GM19240 (cell line): ENCODE measurements at regions not wholly inside any gene's neighbourhood (a gene's known extent, or its start where the extent isn't known, plus 50 kb on each side); places are given as distances from the start of the nearest gene placed in this dataset.
"Not testable (repeated sequence)": the region's sequence is repeated elsewhere in the genome, so short reads cannot be mapped to it uniquely, and the experiment has no call there.

Source experiments
- DNase-seq: peaks from one replicate; pipeline ENCODE4 v3.0.0; 2011; ENCODE audit warnings: low spot score; ENCODE audit not compliant: insufficient read length

DNA sequence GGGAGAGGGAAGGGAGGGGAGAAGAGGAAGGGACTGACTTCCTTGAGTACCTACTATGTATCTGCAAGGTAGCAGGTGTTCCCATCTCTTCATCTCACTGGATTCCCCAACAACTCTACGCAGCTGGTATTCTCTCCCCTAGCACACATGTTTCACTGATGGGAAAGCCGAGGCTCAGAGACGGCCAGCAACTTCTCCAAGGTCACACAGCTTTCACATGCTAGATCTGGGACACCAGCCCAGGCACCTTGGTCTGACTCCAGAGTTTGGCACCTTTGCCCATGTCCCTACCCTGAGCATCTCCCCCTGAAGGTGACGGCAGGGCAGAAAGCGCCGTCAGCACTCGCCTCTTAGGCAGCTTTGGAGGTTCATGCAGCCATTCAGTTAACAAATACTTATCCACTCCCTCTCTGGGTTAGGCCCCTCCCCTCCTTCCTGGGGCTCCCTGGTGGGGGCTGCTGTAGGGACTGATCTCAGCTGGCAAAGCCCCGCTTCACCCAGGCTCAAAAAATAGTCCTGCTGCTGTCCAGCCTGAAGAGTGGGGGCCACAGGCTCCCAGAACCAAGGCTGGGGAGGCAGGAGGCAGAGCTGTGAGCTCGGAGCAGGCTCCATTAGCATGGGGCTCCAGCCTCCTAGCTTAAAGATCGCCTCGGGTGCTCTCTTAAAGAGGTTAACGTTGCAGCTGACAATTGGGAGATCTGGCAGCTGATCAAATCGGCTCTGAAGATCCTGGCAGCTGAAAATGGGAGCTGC lies 79.4 kb downstream of the IGLL1 start:
- no peak for DNase-seq

DNA sequence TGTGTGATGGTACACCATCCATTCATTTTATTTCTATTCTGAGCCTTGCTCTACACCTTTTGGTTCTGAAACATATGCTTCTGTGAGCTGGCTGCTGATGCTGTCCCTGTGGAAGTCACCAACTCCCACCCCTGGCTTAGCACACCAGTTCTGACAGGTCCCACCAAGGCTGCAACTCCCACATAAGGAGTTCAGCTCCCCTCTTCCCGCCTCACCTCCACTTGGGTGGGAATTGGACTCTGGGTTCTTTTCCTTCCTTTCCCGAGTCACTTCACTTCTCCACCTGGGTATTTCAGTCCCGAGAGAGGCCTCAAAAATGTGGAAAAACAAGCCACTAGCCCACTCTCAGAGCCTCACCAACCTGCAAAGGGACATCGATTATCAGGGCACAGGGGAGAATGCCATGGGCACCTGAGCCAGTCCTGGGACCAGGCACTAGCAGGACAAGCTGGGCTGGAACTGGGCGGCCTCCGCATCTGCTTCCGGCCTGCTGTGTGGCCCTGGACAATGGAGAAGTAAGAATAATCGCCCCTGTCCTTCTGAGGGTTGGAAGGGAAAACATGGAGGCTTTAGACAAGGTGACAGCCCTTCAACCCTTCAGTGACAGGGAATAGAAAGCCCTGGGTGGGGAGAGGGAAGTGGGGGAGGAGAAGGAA lies 80.1 kb downstream of the IGLL1 start:
- no peak for DNase-seq

GRCh38 chr22:23498811-23499798 lies 81.0 kb downstream of the IGLL1 start:
- no peak for DNase-seq

DNA sequence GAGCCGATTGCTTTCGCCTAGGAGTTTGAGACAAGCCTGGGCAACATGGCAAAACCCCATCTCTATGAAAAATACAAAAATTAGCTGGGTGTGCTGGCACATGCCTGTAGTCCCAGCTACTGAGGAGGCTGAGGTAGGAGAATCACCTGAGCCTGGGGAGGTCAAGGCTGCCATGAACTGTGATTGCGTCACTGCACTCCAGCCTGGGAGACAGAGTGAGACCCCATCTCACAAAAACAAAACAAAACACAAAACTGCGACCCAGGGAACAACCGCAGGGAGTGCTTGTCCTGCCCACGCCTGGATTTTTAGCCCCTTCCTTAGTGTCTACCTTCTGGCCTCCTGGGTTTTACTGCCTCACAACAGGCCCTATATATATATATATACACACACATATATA lies 82.2 kb downstream of the IGLL1 start:
- not testable (repeated sequence) for DNase-seq

DNA sequence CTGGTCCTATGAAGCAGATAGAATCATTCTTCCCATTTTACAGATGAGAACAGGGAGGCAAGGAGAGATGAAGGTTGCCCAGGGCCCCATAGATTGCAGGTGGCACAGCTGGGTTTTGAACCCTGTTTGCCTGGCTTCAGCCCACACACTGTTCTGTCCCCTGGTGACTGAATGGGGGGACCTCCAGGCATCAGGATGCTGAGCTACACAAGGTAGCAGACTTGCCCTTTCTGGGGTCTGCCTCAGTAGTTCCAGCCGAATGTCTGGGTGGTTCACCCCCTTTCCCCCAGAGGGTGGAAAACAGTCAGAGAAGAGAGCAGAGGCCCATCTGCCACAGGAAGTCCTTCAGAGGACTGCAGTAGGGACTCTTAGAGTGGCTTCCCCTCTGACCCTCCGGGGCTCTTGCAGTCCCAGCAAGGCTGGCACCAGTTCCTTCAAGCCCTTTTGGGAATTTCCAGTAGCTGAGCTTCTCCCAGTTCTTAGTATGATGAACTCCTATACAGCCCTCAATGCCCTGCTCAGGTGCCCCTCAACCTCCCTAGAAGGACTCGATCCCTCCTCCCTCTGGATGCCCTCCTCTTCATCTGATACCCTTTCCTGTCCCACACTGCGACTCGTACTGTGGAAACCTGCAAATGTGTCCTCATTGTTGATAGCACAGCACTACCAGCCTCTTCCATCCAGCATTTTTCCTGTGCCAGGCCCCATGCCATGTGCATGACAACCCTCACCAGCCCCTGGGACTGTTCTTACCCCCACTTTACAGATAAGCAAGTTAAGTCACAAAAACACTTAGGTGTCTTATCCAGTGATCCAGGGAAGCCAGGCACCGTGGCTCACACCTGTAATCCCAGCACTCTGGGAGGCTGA lies 82.8 kb downstream of the IGLL1 start:
- DNase-seq, result no peak

DNA sequence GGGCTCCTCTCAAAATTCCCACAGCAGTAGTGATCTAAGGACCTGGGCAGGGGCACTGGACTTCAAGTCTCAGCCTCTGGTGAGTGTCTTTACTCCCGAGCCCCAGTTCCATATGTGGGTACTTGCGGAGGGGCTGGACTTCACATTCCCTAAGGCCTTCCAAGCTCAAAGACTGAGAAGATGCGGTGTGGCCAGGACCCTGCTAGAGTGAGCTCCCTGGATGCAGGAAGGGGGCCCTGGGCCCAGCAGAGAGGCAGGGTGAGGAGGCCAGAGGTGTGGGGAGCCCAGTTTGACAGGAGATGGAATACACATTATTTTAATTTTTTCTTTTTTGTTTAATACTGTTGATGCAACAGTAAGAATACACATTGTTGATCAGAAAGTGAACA lies 83.7 kb downstream of the IGLL1 start:
- no peak for DNase-seq

- no peak for DNase-seq
Observed at GRCh38 chr22:23495614-23496444, 84.3 kb downstream of the IGLL1 start.

DNA sequence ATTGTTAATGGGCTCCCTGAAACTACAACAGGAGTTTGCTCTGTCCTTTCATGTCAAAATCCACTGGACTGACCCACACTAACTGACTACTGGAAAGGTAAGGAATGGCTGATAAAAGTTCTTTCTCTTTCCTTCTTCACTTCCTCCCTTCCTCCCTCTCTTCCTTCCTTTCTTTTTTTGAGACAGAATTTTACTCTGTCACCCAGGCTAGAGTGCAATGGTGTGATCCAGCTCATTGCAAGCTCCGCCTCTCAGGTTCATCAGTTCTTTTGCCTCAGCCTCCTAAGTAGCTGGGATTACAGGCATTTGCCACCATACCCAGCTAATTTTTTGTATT lies 85.2 kb downstream of the IGLL1 start:
- no peak for DNase-seq

DNA sequence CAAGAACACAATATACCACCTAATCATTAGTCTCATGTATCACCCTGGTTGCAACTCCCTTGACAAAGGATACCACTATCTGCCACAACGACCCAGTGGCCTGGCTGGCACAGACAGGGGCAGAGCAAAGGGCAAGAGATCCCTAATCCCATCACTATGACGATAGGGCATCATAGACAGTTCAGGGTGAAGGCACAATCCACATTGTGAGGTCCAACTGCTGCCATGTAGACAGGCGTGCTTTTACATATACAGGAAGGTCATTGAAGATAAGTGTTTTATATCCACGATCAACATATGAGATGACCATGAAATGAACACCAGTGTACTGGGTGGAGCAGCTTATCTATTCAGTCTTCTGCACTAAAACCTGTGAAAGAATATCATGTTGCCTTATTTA lies 94.6 kb downstream of the IGLL1 start:
- no peak for DNase-seq

DNA sequence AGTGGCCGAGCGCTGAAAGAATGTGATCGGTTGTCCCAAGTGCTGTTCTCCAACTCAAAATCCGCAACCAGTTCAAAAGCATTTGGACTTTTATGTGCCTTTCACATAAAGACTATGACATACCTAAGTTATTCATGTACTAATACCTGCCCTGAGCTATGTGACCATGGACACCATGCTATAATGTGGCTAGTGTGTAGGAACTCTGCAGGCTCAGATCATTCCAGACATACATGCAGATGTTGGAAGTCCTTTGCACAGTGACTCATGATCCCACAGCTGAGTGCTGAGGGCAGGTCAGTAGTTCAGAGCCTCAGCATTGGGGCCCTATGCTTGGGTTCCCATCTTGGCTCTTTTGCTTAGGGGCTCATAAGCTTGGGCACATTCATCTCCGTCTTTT lies 95.4 kb downstream of the IGLL1 start:
- no peak for DNase-seq

DNA sequence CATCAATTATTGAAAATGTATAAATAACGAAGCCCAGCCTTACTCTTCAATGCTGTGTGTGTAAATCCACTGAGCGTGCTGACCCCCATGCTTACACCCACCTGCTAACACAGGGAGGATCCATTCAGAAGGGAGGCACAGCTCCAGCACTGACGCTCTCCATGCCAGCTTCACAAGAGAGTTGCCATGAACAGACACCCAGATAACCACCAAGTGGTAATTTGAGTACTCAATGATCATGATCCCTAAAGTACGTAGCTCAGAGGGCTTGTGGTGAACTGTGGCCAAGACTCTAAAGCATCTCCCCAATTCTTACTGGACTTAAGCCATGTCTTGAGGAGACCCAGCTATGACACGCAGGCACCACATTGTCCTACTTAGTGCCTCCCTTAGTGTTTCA lies 98.7 kb downstream of the IGLL1 start:
- DNase-seq, result no peak

DNA sequence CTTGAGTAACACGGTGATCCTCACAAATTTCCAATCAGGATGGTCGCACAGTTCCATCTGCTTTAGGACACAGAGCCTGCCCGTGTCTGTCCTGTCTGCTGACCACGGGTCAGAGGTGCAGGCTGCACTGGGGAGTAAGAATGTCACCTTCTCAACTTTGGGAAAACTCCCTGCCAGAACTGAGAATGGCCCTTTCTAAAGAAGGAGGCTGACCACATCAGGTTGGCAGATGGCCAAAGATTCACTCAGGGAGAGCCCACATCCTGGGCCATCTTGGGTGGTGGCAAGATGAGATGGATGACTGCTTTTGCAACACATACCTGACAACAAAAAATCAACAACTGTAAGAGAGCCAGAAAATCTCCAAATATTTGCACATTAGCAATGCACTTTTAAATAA lies 101.9 kb downstream of the IGLL1 start:
- no peak for DNase-seq

- not testable (repeated sequence) for DNase-seq
Observed at GRCh38 chr22:23474531-23474930, 105.6 kb downstream of the IGLL1 start.

DNA sequence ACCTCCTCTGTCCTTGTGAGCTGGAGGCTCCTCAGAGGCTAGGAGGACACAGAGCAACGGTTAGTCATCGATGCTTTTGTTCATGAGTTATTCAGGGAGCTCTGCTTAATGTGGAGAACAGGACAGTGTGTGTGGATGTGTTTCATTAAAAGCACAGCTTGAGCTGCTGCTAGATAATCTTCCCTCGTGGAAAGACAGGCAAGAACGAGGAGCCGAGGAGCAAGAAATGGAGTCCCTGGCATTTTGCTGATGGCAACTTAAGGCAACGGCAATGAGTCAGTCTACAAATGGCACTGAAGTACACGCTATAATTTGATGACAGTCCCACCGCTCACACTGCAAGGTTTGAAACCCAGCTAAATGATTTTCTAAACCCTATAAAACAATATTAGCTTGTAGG lies 106.2 kb downstream of the IGLL1 start:
- DNase-seq, result no peak

- DNase-seq, result not testable (repeated sequence)
Observed at GRCh38 chr22:23472376-23472775, 107.7 kb downstream of the IGLL1 start.

- no peak for DNase-seq
Observed at GRCh38 chr22:23471698-23472097, 108.4 kb downstream of the IGLL1 start.

DNA sequence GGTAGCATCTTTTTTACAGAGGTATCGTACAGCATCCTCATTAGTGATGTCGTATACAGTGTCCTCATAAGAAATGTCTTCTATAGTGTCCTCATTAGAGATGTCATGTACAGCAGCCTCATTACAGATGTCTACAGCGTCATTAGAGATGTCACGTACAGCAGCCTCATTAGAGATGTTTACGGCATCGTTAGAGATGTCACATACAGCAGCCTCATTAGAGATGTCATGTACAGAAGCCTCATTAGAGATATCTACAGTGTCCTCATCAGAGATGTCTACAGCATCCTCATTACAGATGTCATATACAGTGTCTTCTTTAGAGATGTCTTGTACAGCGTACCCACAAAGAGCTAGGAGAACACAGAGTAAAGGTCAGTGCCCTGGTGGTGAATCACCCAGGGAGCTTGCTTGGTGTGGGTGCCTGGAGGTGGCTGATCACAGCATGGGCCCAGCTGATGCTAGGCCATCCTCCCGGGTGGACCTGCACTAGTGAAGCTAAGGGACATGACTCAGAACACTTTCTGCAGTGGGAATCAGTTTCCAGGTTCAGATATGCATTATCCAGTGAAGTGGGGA lies 109.2 kb downstream of the IGLL1 start:
- DNase-seq, result no peak

DNA sequence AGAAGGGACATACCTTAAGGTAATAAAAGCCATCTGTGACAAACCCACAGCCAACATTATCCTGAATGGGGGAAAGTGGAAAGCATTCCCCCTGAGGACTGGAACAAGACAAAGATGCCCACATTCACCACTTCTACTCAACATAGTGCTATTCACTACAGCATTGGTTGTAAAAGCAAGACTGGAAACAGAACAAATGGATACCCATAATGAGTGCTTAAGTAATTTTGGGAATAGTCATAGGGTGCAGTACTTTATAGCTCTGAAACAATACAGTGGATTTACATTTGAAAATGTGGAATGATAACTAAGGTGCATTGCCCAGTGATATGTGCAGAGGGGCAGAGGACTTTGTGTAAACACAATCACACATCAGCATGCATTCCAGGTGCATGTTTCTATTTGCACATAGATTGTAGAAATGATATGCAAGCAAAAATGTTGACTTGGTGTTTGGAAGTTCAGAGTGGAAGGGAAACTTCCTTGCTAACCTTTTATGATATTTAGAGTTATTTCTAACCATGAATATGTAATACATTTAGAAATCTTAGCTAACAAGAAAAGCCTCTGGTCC lies 112.3 kb downstream of the IGLL1 start:
- DNase-seq, result no peak

DNA sequence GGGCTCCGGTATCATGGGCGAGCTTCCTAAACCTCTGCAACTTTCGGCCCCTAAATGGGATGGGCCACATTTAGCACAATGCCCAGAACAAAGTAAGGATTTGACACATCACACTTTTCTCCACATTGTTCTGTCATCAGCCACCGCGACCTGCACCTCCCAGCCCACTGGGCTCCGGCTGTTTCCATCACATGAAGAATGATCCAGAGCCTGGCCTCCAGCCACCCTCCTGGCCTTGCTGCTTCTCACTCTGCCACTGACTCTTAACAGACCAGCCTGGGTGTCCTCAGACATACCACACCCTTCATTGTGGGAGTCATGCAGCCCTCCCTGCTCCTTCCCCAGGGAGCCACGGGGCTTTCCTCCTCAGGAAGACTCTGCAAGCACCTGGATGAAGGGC lies 113.7 kb downstream of the IGLL1 start:
- DNase-seq, result no peak

DNA sequence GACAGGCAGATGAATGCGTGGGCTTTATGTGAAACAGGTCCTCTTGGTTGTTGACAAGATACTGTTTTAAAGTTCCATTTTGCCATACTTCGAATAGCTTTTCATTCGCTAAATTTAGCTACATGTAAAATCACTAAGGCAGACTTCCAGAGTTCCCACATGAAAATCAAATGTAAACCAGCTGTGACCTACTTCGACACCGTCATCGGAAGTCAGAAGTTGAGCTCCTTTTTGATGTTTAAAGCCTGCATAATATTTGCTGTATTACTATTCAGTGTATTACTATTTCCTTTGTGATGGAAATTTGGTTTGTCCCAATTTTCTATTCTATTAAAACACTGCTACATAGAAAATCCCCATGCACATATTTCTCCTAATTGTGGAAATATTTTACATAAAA lies 115.3 kb downstream of the IGLL1 start:
- DNase-seq, result not testable (repeated sequence)
